ENCODE measurements at regions not wholly inside any gene's neighbourhood (a gene's known extent, or its start where the extent isn't known, plus 50 kb on each side); places are given as distances from the start of the nearest gene placed in this dataset.

DNA sequence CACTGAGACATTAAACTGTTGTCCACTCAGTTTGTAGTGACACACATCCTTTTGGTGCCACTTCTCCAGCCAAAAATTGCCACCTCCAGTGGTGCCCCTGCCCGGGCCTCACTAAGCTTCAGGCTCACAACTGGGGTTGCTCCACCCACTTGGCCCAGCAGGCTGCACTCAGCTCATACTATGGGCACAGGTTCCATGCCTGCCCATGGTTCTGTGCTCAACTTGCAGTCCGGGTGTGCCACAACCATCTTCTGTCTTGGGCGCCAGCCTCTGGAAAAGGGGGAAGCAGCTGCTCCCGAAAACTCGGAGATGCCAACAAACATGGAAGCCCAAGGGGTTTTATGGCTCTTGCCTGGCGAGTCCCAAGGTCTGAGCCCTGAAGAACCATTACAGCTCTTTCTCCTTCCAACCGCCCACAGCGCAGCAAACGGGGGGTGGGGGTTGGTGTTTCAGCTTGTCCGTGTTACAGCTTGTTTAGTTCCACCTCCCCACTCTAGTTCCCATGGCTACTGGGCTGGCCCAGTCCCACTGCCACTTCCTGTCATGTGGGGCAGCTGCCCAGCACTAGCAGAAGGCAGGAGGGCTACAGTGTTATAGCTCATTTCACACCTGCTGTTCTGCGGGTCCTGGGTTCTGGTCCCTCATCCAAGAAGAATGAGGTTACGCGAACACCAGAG is 998.3 kb downstream of the SLC16A7 start:
- TF ChIP-seq CTCF (conservative IDR thresholded peaks at IDR 0.05; ENCODE audit: low read length) (no peak), EZH2phosphoT487 (IDR thresholded peaks at IDR 0.05; ENCODE audit: borderline replicate concordance) (no peak)

Measured in Loucy (cell line).